PFSK-1 (cell line): ENCODE measurements at regions not wholly inside any gene's neighbourhood (a gene's known extent, or its start where the extent isn't known, plus 50 kb on each side); places are given as distances from the start of the nearest gene placed in this dataset.

Source experiments
- FOXP2 ChIP-seq: optimal IDR thresholded peaks from 2 replicates; pipeline ENCODE3; 2011; ENCODE audit warnings: borderline replicate concordance, control low read depth, inconsistent platforms; ENCODE audit not compliant: insufficient read depth; ENCODE audit errors: extremely low read length, extremely low read depth
- POLR2AphosphoS5 ChIP-seq: IDR thresholded peaks from 2 replicates; pipeline ENCODE4 v1.6.1; 2012; ENCODE audit warnings: low read depth, mild to moderate bottlenecking, control low read depth, low read length, moderate library complexity
- REST ChIP-seq, 2 experiments: IDR thresholded peaks; 2 replicates each; pipeline versions ENCODE4 v1.6.1 to v1.8.0; 2011 to 2012; ENCODE audit warnings: low read depth in 2 of 2, low read length in 2 of 2, control low read depth in 1 of 2, inconsistent platforms in 1 of 2, mild to moderate bottlenecking in 1 of 2, moderate library complexity in 1 of 2; ENCODE audit not compliant: insufficient read depth in 1 of 2
- SIN3A ChIP-seq: IDR thresholded peaks from 2 replicates; pipeline ENCODE4 v1.6.1; 2012; ENCODE audit warnings: mild to moderate bottlenecking, low read length, moderate library complexity, borderline replicate concordance; ENCODE audit not compliant: insufficient read depth
- TAF1 ChIP-seq: IDR thresholded peaks from 2 replicates; pipeline ENCODE4 v1.6.1; 2012; ENCODE audit warnings: low read length, control low read depth, borderline replicate concordance; ENCODE audit not compliant: insufficient read depth

DNA sequence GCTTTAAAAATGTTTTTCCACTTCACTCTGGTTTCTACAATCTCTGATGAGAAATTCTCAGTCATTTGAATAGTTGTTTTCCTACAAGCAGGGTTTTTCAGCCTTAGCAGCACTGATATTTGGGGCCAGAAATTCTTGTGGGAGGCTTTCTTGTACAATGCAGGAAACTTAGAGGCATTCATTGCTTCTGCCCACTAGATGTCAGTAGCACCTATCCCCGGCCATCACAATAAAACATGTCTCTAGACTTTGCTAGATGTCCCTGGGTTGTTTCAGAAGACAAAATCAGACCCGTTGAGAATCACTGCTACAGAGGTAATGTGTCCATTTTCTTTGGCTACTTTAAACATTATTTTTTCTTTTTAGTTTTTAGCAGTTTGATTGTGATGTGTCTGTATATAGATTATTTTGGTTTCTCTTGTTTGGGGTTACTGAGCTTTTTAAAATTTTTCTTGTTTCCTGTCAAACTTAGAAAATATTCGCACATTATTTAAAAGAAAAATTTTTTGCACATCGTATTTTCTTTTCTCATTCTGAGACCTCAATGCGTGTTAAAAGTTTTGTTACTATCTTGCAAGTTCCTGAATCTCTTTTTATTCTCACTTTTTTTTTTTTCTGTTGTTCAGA lies 60.8 kb upstream of the CCDC179 start:
- TF ChIP-seq POLR2AphosphoS5 (no peak), REST (IDR thresholded peaks at IDR 0.05; ENCODE audit: insufficient read depth in 1 of 2, low read depth in 2 of 2, low read length in 2 of 2) (no peak), FOXP2 (no peak), TAF1 (no peak), SIN3A (no peak)

GRCh38 chr11:22922672-22923071 lies 62.4 kb upstream of the CCDC179 start:
- TF ChIP-seq FOXP2 (no peak), REST (IDR thresholded peaks at IDR 0.05; ENCODE audit: insufficient read depth in 1 of 2, low read depth in 2 of 2, low read length in 2 of 2) (no peak), POLR2AphosphoS5 (no peak), TAF1 (no peak), SIN3A (no peak)

DNA sequence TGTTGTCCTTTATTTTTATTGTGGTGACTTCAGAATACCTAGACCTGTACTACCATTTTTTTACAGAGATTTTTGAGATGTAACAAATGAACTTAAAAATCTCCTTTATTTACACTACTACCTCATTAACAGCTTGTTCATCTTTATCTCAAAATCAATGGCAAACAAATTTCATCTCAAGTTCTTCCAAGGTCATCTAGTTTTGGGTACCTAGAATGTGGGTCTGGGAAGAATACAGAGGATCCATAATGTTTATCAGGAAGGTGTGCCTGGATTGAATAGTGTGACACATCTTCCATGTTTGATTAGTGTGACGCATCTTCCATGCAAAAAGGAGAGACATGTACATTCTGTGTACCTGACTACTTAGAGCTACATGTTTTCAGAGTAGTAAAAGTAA lies 63.3 kb upstream of the CCDC179 start:
- TF ChIP-seq TAF1, result no peak
- TF ChIP-seq FOXP2, result no peak
- TF ChIP-seq SIN3A, result no peak
- TF ChIP-seq POLR2AphosphoS5, result no peak

DNA sequence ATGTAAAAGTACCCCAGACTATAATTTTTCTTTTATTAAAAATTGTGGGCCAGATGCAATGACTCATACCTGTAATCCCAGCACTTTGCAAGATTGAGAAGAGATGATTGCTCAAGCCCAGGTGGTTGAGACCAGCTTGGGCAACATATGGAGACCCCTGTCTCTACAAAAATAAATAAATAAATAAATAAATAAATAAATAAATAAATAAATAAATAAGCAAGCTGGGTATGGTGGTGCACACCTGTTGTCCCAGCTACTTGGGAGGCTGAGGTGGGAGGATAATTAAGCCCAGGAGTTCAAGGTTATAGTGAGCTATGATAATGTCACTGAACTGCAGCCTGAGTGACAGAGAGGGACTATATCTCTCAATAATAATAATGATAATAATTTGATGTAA lies 66.1 kb upstream of the CCDC179 start:
- no peak for TF ChIP-seq POLR2AphosphoS5

- TF ChIP-seq POLR2AphosphoS5, result no peak
- no peak for TF ChIP-seq SIN3A
- no peak for TF ChIP-seq REST (IDR thresholded peaks at IDR 0.05; ENCODE audit: insufficient read depth in 1 of 2, low read depth in 2 of 2, low read length in 2 of 2)
- TF ChIP-seq TAF1, result no peak
- no peak for TF ChIP-seq FOXP2
These were observed 67.5 kb upstream of the CCDC179 start for GRCh38 chr11:22927793-22928192.

- no peak for TF ChIP-seq SIN3A
- TF ChIP-seq TAF1, result no peak
- no peak for TF ChIP-seq POLR2AphosphoS5
- TF ChIP-seq FOXP2, result no peak
- TF ChIP-seq REST (IDR thresholded peaks at IDR 0.05; ENCODE audit: insufficient read depth in 1 of 2, low read depth in 2 of 2, low read length in 2 of 2), result no peak
These were observed 68.1 kb upstream of the CCDC179 start for GRCh38 chr11:22928207-22928917.
